Neuronal stem cell (in vitro differentiated cells): ENCODE measurements at regions not wholly inside any gene's neighbourhood (a gene's known extent, or its start where the extent isn't known, plus 50 kb on each side); places are given as distances from the start of the nearest gene placed in this dataset.

Experiments
- DNase-seq: peaks from one replicate; pipeline ENCODE4 v3.0.0-alpha.2; 2013; ENCODE audit warnings: low spot score
- H2AFZ ChIP-seq: one replicate; pipeline ENCODE4 v1.6.1; 2013; ENCODE audit warnings: mild to moderate bottlenecking, low read length, inconsistent platforms
- H2AK5ac ChIP-seq: 2 replicates; pipeline ENCODE4 v1.6.1; 2013; ENCODE audit warnings: low read depth, mild to moderate bottlenecking, inconsistent platforms, low read length, moderate library complexity, mixed read lengths
- H2BK120ac ChIP-seq: 2 replicates; pipeline ENCODE4 v1.6.1; 2013; ENCODE audit warnings: low read depth, mild to moderate bottlenecking, inconsistent platforms, low read length, moderate library complexity, mixed read lengths
- H2BK12ac ChIP-seq: one replicate; pipeline ENCODE4 v1.6.1; 2013; ENCODE audit warnings: low read length, inconsistent platforms
- H2BK15ac ChIP-seq: 2 replicates; pipeline ENCODE4 v1.6.1; 2013; ENCODE audit warnings: mild to moderate bottlenecking, low read length, inconsistent platforms, mixed read lengths
- H2BK5ac ChIP-seq: one replicate; pipeline ENCODE4 v1.6.1; 2013; ENCODE audit warnings: inconsistent platforms, mild to moderate bottlenecking, low read length, moderate library complexity
- H3K14ac ChIP-seq: one replicate; pipeline ENCODE4 v1.6.1; 2013; ENCODE audit warnings: low read length, inconsistent platforms
- H3K18ac ChIP-seq: 2 replicates; pipeline ENCODE4 v1.6.1; 2013; ENCODE audit warnings: low read length, inconsistent platforms
- H3K23ac ChIP-seq: 2 replicates; pipeline ENCODE4 v1.6.1; 2013; ENCODE audit warnings: low read depth, mild to moderate bottlenecking, mixed read lengths, low read length, inconsistent platforms; ENCODE audit not compliant: poor library complexity
- H3K27ac ChIP-seq: replicated peaks from 3 replicates; pipeline ENCODE4 v1.5.1; 2013; ENCODE audit warnings: low read length, inconsistent platforms
- H3K27me3 ChIP-seq, 3 experiments: 2 replicates each; pipeline ENCODE4 v1.6.1; 2013; ENCODE audit warnings: low read length in 3 of 3, mild to moderate bottlenecking in 2 of 3, inconsistent platforms in 1 of 3, low read depth in 1 of 3, mixed read lengths in 1 of 3, moderate library complexity in 1 of 3; ENCODE audit not compliant: control insufficient read depth in 3 of 3, insufficient read depth in 3 of 3
- H3K36me3 ChIP-seq, 2 donors: replicated peaks in 1 of 2; 2 replicates each; pipeline ENCODE4 v1.6.1; 2013; ENCODE audit warnings: low read length in 2 of 2; ENCODE audit not compliant: control insufficient read depth in 2 of 2, insufficient read depth in 2 of 2
- H3K4ac ChIP-seq: 2 replicates; pipeline ENCODE4 v1.6.1; 2013; ENCODE audit warnings: inconsistent platforms, mild to moderate bottlenecking, low read length, moderate library complexity
- H3K4me1 ChIP-seq, 2 donors: 1 replicate in 1 of 2; 2 replicates in 1 of 2; pipeline ENCODE4 v1.6.1; 2013; ENCODE audit warnings: low read length in 2 of 2, low read depth in 1 of 2; ENCODE audit not compliant: control insufficient read depth in 2 of 2, insufficient read depth in 1 of 2
- H3K4me2 ChIP-seq: one replicate; pipeline ENCODE4 v1.6.1; 2013; ENCODE audit warnings: mild to moderate bottlenecking, low read length, inconsistent platforms; ENCODE audit not compliant: insufficient read depth, poor library complexity, severe bottlenecking
- H3K4me3 ChIP-seq, 2 donors: 2 replicates each; pipeline ENCODE4 v1.5.1; 2013; ENCODE audit warnings: low read length in 2 of 2, mild to moderate bottlenecking in 2 of 2, inconsistent platforms in 1 of 2, moderate library complexity in 1 of 2
- H3K79me1 ChIP-seq: one replicate; pipeline ENCODE4 v1.6.1; 2013; ENCODE audit warnings: low read depth, mild to moderate bottlenecking, inconsistent platforms, low read length, moderate library complexity
- H3K9ac ChIP-seq: one replicate; pipeline ENCODE4 v1.6.1; 2013; ENCODE audit warnings: mild to moderate bottlenecking, low read depth, low read length, inconsistent platforms; ENCODE audit not compliant: poor library complexity
- H3K9me3 ChIP-seq, 2 donors: replicated peaks in 1 of 2; 2 replicates each; pipeline versions ENCODE3 to v1.6.1; 2013; ENCODE audit warnings: low read length in 2 of 2, mild to moderate bottlenecking in 2 of 2, inconsistent platforms in 1 of 2, low read depth in 1 of 2, mixed read lengths in 1 of 2, moderate library complexity in 1 of 2; ENCODE audit not compliant: control insufficient read depth in 2 of 2, insufficient read depth in 1 of 2
- H4K8ac ChIP-seq: one replicate; pipeline ENCODE4 v1.6.1; 2013; ENCODE audit warnings: low read depth, mild to moderate bottlenecking, inconsistent platforms, low read length, moderate library complexity
- H4K91ac ChIP-seq: one replicate; pipeline ENCODE4 v1.6.1; 2013; ENCODE audit warnings: low read length, low read depth, mild to moderate bottlenecking, inconsistent platforms; ENCODE audit not compliant: poor library complexity
- WGBS, 2 donors: extraction: QIAGEN DNeasy Blood & Tissue Kit; methylation state at CpG; one replicate each; pipeline ENCODE4 v1.1.7; 2013; ENCODE audit warnings: missing lambda C conversion rate in 2 of 2, mixed read lengths in 1 of 2; ENCODE audit not compliant: insufficient read length in 2 of 2, insufficient replicate concordance in 1 of 2; ENCODE audit errors: extremely low coverage in 2 of 2; 5-methylcytosine and 5-hydroxymethylcytosine counted together

DNA sequence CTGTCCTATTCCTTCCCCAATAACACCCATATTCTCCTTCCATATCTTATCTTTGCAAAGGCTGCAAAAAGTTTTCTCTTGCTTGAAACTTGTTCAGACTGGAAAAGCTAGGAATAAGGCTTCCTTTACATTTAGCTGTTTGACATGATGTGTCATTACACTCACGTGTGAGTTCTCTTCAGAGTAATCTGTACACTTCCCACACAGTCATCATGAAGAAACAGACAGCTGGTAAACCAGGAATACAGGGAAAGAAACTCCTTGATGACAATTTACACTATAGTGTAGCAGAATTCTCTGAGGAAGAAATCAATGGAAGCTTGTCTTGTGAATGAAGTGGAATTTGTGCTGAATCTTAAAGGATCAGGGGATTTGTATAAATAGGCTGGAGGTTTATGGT is 628.6 kb upstream of the CDH2 start:
- Histone ChIP-seq H3K9me3 (peaks cover 0 to 9% of the 10 kb centered on the region in 2 donors), H3K36me3 (no peaks in the 10 kb centered on the region)

GRCh38 chr18:28804512-28805202 is 627.7 kb upstream of the CDH2 start:
- WGBS, 2 donors, result no CpG with 5 or more reads among the region's 6 CpGs
- H3K4me1 ChIP-seq, result no peaks in the 10 kb centered on the region
- no peak overlapping the region for H3K23ac ChIP-seq
- no peaks in the 10 kb centered on the region for H3K36me3 ChIP-seq
- H2BK12ac ChIP-seq, result no peak overlapping the region
- no peak overlapping the region for H2BK120ac ChIP-seq
- H3K9ac ChIP-seq, result no peak overlapping the region
- H2BK15ac ChIP-seq, result no peak overlapping the region
- no peak overlapping the region for H2AK5ac ChIP-seq
- no peak overlapping the region for H2AFZ ChIP-seq
- H2BK5ac ChIP-seq, result no peak overlapping the region
- no peak overlapping the region for H4K91ac ChIP-seq
- no peaks in the 10 kb centered on the region for H3K79me1 ChIP-seq
- no peak overlapping the region for H3K14ac ChIP-seq
- no peak overlapping the region for H3K18ac ChIP-seq
- DNase-seq, result no peak
- H3K9me3 ChIP-seq, result peaks cover 0 to 9% of the 10 kb centered on the region in 2 donors
- no peaks in the 10 kb centered on the region for H3K27me3 ChIP-seq
- H3K4ac ChIP-seq, result no peak overlapping the region
- H4K8ac ChIP-seq, result no peak overlapping the region
- H3K4me2 ChIP-seq, result no peak overlapping the region
- no peak overlapping the region for H3K27ac ChIP-seq
- H3K4me3 ChIP-seq, result no peak overlapping the region

More for the DNA sequence above, 628.6 kb upstream of the CDH2 start:
- H3K23ac ChIP-seq, result no peak overlapping the region
- no peak overlapping the region for H3K4me2 ChIP-seq
- no peak overlapping the region for H2AK5ac ChIP-seq
- no peak overlapping the region for H2BK120ac ChIP-seq
- H3K4me1 ChIP-seq, result no peaks in the 10 kb centered on the region
- DNase-seq, result no peak
- no peak overlapping the region for H3K14ac ChIP-seq
- no peaks in the 10 kb centered on the region for H3K27me3 ChIP-seq
- H3K4ac ChIP-seq, result no peak overlapping the region
- no peak overlapping the region for H3K27ac ChIP-seq
- no peak overlapping the region for H4K91ac ChIP-seq
- no peak overlapping the region for H3K18ac ChIP-seq
- H3K9ac ChIP-seq, result no peak overlapping the region
- no peak overlapping the region for H4K8ac ChIP-seq
- H3K4me3 ChIP-seq, result no peak overlapping the region
- WGBS, 2 donors, result no CpG with 5 or more reads among the region's 1 CpG
- H2BK5ac ChIP-seq, result no peak overlapping the region
- no peak overlapping the region for H2AFZ ChIP-seq
- no peak overlapping the region for H2BK15ac ChIP-seq
- no peaks in the 10 kb centered on the region for H3K79me1 ChIP-seq
- no peak overlapping the region for H2BK12ac ChIP-seq

GRCh38 chr18:28802546-28802945 is 625.6 kb upstream of the CDH2 start:
- H2BK5ac ChIP-seq, result no peak overlapping the region
- H3K9ac ChIP-seq, result no peak overlapping the region
- H2BK15ac ChIP-seq, result no peak overlapping the region
- no peak overlapping the region for H4K91ac ChIP-seq
- no peak overlapping the region for H3K4me2 ChIP-seq
- no peak for DNase-seq
- no peak overlapping the region for H3K4me3 ChIP-seq
- no peak overlapping the region for H2BK12ac ChIP-seq
- no peak overlapping the region for H3K14ac ChIP-seq
- no peak overlapping the region for H3K23ac ChIP-seq
- H3K27me3 ChIP-seq, result no peaks in the 10 kb centered on the region
- WGBS, 2 donors, result no CpG with 5 or more reads among the region's 4 CpGs
- no peak overlapping the region for H2BK120ac ChIP-seq
- H3K4me1 ChIP-seq, result peaks cover 0 to 5% of the 10 kb centered on the region in 2 donors
- H2AFZ ChIP-seq, result no peak overlapping the region
- no peak overlapping the region for H3K4ac ChIP-seq
- no peak overlapping the region for H3K18ac ChIP-seq
- H2AK5ac ChIP-seq, result no peak overlapping the region
- no peak overlapping the region for H3K27ac ChIP-seq
- H3K79me1 ChIP-seq, result no peaks in the 10 kb centered on the region
- H4K8ac ChIP-seq, result no peak overlapping the region
- H3K9me3 ChIP-seq, result peaks cover 0 to 2% of the 10 kb centered on the region in 2 donors
- no peaks in the 10 kb centered on the region for H3K36me3 ChIP-seq

GRCh38 chr18:28801876-28802275 is 624.9 kb upstream of the CDH2 start:
- no peak overlapping the region for H3K4ac ChIP-seq
- no CpG with 5 or more reads among the region's 5 CpGs for WGBS, 2 donors
- H3K4me2 ChIP-seq, result no peak overlapping the region
- H2AFZ ChIP-seq, result no peak overlapping the region
- no peaks in the 10 kb centered on the region for H3K79me1 ChIP-seq
- no peak overlapping the region for H3K14ac ChIP-seq
- H3K23ac ChIP-seq, result no peak overlapping the region
- DNase-seq, result no peak
- no peak overlapping the region for H2BK5ac ChIP-seq
- H4K8ac ChIP-seq, result no peak overlapping the region
- no peak overlapping the region for H3K27ac ChIP-seq
- H3K18ac ChIP-seq, result no peak overlapping the region
- H3K4me1 ChIP-seq, result peaks cover 0 to 5% of the 10 kb centered on the region in 2 donors
- H2BK120ac ChIP-seq, result no peak overlapping the region
- no peak overlapping the region for H2BK15ac ChIP-seq
- no peak overlapping the region for H4K91ac ChIP-seq
- no peaks in the 10 kb centered on the region for H3K36me3 ChIP-seq
- no peaks in the 10 kb centered on the region for H3K27me3 ChIP-seq
- H3K9ac ChIP-seq, result no peak overlapping the region
- H3K9me3 ChIP-seq, result peaks cover 0 to 2% of the 10 kb centered on the region in 2 donors
- H2BK12ac ChIP-seq, result no peak overlapping the region
- H3K4me3 ChIP-seq, result no peak overlapping the region
- no peak overlapping the region for H2AK5ac ChIP-seq
